CD4-positive, alpha-beta memory T cell (primary cell): ENCODE measurements at regions not wholly inside any gene's neighbourhood (a gene's known extent, or its start where the extent isn't known, plus 50 kb on each side); places are given as distances from the start of the nearest gene placed in this dataset.

Source experiments
- CTCF ChIA-PET: fragments of 350-600 bp; sonication (Branson Sonifier 250); formaldehyde crosslinking; loops from one replicate; lab custom pipeline; 2021; ENCODE audit warnings: inconsistent platforms; ENCODE audit not compliant: partially characterized antibody; lab: Charles Lee
- POLR2A ChIA-PET: fragments of 350-600 bp; sonication (Branson Sonifier 250); formaldehyde crosslinking; loops from one replicate; lab custom pipeline; 2021; ENCODE audit not compliant: partially characterized antibody; lab: Charles Lee
- DNase-seq, 5 donors: peaks; one replicate each; pipeline versions ENCODE4 v3.0.0 to v3.0.0-alpha.2; 2020 to 2022; ENCODE audit warnings: mixed read lengths in 1 of 5
- H3K27ac ChIP-seq: one replicate; pipeline ENCODE4 v1.7.0; 2013; ENCODE audit warnings: low read depth, low read length
- H3K27me3 ChIP-seq: 2 replicates; pipeline ENCODE4 v1.7.0; 2013; ENCODE audit warnings: mild to moderate bottlenecking, low read length, moderate library complexity; ENCODE audit not compliant: insufficient read depth
- H3K36me3 ChIP-seq: 2 replicates; pipeline ENCODE4 v1.7.0; 2013; ENCODE audit warnings: mild to moderate bottlenecking, low read length, moderate library complexity; ENCODE audit not compliant: insufficient read depth
- H3K4me1 ChIP-seq: 2 replicates; pipeline ENCODE4 v1.7.0; 2013; ENCODE audit warnings: mild to moderate bottlenecking, low read length, moderate library complexity; ENCODE audit not compliant: insufficient read depth
- H3K4me3 ChIP-seq, 2 donors: one replicate each; pipeline ENCODE4 v1.7.0; 2013; ENCODE audit warnings: low read length in 2 of 2, mild to moderate bottlenecking in 1 of 2
- H3K9me3 ChIP-seq, 2 donors: one replicate each; pipeline ENCODE4 v1.7.0; 2013; ENCODE audit warnings: low read length in 2 of 2, control low read depth in 1 of 2; ENCODE audit not compliant: control insufficient read depth in 1 of 2
- H3K27ac Mint-ChIP-seq, 7 donors: one replicate each; pipeline ENCODE4 v1.8.0; 2020 to 2021; ENCODE audit warnings: mixed read lengths in 7 of 7, mild to moderate bottlenecking in 6 of 7, inconsistent platforms in 3 of 7, moderate library complexity in 3 of 7
- H3K27me3 Mint-ChIP-seq, 2 donors: one replicate each; pipeline ENCODE4 v1.8.0; 2020 to 2021; ENCODE audit warnings: mixed read lengths in 2 of 2
- H3K36me3 Mint-ChIP-seq, 2 donors: one replicate each; pipeline ENCODE4 v1.8.0; 2020 to 2021; ENCODE audit warnings: mixed read lengths in 2 of 2, inconsistent platforms in 1 of 2, mild to moderate bottlenecking in 1 of 2
- H3K4me1 Mint-ChIP-seq, 4 donors: one replicate each; pipeline ENCODE4 v1.8.0; 2020 to 2021; ENCODE audit warnings: mixed read lengths in 4 of 4, mild to moderate bottlenecking in 1 of 4
- H3K4me3 Mint-ChIP-seq, 8 donors: one replicate each; pipeline ENCODE4 v1.8.0; 2020 to 2021; ENCODE audit warnings: mixed read lengths in 8 of 8, mild to moderate bottlenecking in 7 of 8, moderate library complexity in 6 of 8, inconsistent platforms in 3 of 8
- H3K9me3 Mint-ChIP-seq, 8 donors: one replicate each; pipeline ENCODE4 v1.8.0; 2020 to 2021; ENCODE audit warnings: mixed read lengths in 8 of 8, mild to moderate bottlenecking in 5 of 8, inconsistent platforms in 3 of 8, moderate library complexity in 1 of 8
- intact Hi-C: fragments of 100-400 bp; cut with micrococcal nuclease; formaldehyde crosslinking; loops from one replicate; pipeline ENCODE4 v1.15.1; 2023

DNA sequence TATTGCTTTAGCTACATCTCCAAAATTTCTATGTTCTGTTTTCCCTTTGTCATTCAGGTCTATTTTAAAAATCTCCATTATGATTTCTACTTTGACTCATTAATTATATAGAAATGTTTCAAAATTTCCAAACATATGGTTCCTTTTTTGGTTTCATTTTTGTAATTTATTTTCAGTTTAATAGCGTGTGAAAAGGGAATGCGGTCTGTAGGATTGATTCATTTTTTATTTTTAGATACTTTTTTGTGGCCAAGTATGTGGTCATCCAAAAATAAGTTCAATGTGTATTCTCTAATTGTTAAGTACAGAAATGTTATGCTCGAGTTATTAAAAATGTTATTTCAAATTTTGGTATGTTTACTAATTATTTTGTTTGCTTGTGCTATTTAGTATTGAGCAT lies 72.5 kb upstream of the ANKRD1 start:
- ChIA-PET POLR2A (no interaction called here), CTCF (no interaction called here)
- H3K36me3 Mint-ChIP-seq, result no peaks in the 10 kb centered on the region
- H3K27me3 Mint-ChIP-seq, result no peaks in the 10 kb centered on the region
- no peaks in the 10 kb centered on the region for H3K4me1 ChIP-seq
- no peaks in the 10 kb centered on the region for H3K4me1 Mint-ChIP-seq
- H3K9me3 Mint-ChIP-seq, result no peaks in the 10 kb centered on the region
- H3K9me3 ChIP-seq, result no peaks in the 10 kb centered on the region
- intact Hi-C loops, result no loop called here
- H3K27me3 ChIP-seq, result no peaks in the 10 kb centered on the region
- no peak for DNase-seq
- no peaks in the 10 kb centered on the region for H3K36me3 ChIP-seq
- H3K27ac Mint-ChIP-seq, result no peak overlapping the region
- H3K4me3 ChIP-seq, result no peak overlapping the region
- H3K27ac ChIP-seq, result no peak overlapping the region
- H3K4me3 Mint-ChIP-seq, result no peak overlapping the region

DNA sequence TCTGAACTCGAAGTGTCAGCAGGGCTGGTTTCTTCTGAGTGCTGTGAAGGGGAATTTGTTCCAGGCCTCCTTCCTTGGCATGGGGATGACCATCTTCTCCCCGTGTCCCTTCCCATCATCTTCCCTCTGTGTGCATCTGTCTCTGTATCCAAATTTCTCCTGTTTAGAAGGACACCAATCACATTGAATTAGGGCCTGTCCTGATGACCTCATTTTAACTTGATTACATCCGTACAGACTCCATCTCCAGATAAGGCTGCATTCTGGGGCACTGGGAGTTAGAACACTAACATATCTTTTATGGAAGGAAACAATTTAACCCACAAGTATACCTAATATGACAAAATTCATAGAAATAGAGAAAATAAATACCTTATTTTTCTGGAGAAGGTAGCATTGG lies 76.8 kb upstream of the ANKRD1 start:
- no peak overlapping the region for H3K27ac Mint-ChIP-seq
- CTCF ChIA-PET, result no interaction called here
- no peak for DNase-seq
- H3K27me3 Mint-ChIP-seq, result no peaks in the 10 kb centered on the region
- Histone ChIP-seq H3K4me3 (no peak overlapping the region), H3K4me1 (no peaks in the 10 kb centered on the region), H3K27ac (no peak overlapping the region), H3K36me3 (no peaks in the 10 kb centered on the region), H3K27me3 (no peaks in the 10 kb centered on the region), H3K9me3 (no peaks in the 10 kb centered on the region)
- H3K4me3 Mint-ChIP-seq, result no peak overlapping the region
- POLR2A ChIA-PET, result no interaction called here
- intact Hi-C loops, result no loop called here
- H3K36me3 Mint-ChIP-seq, result no peaks in the 10 kb centered on the region
- H3K4me1 Mint-ChIP-seq, result no peaks in the 10 kb centered on the region
- no peaks in the 10 kb centered on the region for H3K9me3 Mint-ChIP-seq

DNA sequence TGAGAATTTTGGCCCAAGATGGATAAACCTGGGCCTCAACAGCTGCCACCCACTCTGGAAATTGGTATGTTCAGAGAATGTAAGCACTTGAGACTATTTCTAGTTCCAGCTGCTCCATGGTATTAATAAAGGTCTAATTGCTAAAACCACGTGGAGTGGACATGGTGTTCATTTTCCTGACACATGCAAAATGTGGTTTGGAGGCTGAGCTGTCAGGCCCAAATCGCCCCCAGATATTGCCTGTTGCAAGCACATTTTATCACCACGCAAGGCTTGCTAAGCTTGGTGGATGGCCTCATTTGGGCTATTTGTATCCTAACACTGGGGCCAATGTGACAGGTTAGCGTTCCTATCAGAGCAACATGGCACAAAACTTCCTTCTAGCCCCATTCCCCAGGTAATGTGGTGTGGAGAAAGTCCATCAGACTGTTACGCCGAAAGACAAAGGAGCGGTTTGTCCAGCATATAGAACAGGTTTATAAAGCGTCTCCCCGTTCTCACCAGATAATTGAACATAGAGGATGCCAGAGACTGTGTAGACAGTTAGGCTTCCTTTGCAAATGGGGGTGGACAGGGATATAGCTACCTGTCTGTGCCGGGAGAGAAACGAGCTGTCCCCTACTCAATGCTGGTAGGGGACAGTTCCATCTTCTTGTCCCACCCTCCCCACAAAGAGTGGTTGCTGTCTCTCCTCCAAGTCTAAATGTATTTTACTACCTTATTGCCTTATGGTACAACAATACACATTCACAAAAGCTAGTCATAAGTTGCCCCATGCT lies 78.0 kb upstream of the ANKRD1 start:
- Histone ChIP-seq H3K27ac (no peak overlapping the region), H3K27me3 (no peaks in the 10 kb centered on the region), H3K9me3 (no peaks in the 10 kb centered on the region), H3K36me3 (no peaks in the 10 kb centered on the region), H3K4me1 (no peaks in the 10 kb centered on the region), H3K4me3 (no peak overlapping the region)
- Mint-ChIP-seq H3K4me3 (no peak overlapping the region), H3K36me3 (no peaks in the 10 kb centered on the region), H3K9me3 (no peaks in the 10 kb centered on the region), H3K4me1 (no peaks in the 10 kb centered on the region), H3K27me3 (no peaks in the 10 kb centered on the region), H3K27ac (no peak overlapping the region)
- ChIA-PET POLR2A (interaction anchor here (1.1 kb wide), 1 partner anchor 165 kb away, joined by 3 read pairs; no protein-coding TSS in a partner anchor), CTCF (interaction anchor here (1.9 to 13.8 kb wide), 2 partner anchors 253 to 300 kb away, joined by 6 to 324 read pairs; no protein-coding TSS in a partner anchor)
- intact Hi-C loops, result no loop called here
- no peak for DNase-seq

DNA sequence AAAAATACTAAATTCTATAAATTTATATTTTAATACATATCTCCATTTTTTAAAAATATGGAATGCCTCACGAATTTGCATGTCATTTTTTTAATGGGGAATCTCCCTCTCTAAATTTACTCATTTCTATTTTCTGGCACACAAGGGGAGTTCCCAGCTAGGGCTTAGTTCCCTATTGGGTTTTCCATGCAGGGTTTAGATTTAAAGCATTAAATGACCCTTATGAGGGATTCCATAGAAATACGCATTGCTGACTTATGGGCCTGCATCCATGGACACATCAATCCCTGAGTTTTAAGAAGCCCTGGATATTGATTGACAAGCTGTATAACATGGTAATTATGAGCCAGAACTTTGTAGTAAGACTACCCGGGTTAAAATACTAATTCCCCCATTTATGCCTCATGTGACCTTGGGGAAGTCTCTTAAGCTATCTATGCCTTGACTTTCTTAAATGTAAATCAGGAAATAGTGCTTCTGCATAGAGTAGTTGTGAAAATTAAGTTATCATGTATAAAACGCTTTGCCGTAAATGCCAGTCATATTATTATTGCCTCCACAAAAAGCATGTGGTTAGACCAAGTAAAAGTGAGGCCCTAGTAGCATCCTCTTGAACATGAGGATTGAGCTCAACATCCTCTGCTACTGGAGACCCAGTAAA lies 78.8 kb upstream of the ANKRD1 start:
- DNase-seq, result no peak
- Histone ChIP-seq H3K27ac (no peak overlapping the region), H3K4me1 (no peaks in the 10 kb centered on the region), H3K9me3 (no peaks in the 10 kb centered on the region), H3K36me3 (no peaks in the 10 kb centered on the region), H3K4me3 (no peak overlapping the region), H3K27me3 (no peaks in the 10 kb centered on the region)
- H3K4me3 Mint-ChIP-seq, result no peak overlapping the region
- no peaks in the 10 kb centered on the region for H3K27me3 Mint-ChIP-seq
- H3K4me1 Mint-ChIP-seq, result no peaks in the 10 kb centered on the region
- no peaks in the 10 kb centered on the region for H3K36me3 Mint-ChIP-seq
- ChIA-PET POLR2A (interaction anchor here (1.1 kb wide), 1 partner anchor 164 kb away, joined by 3 read pairs; no protein-coding TSS in a partner anchor), CTCF (interaction anchor here (0.6 to 13.8 kb wide), 4 partner anchors 87 to 1577 kb away, joined by 3 to 324 read pairs (median 5); no protein-coding TSS in a partner anchor)
- H3K9me3 Mint-ChIP-seq, result no peaks in the 10 kb centered on the region
- intact Hi-C loops, result loop anchor here (10.0 kb wide), 1 partner anchor 115 kb away; no protein-coding TSS in a partner anchor
- H3K27ac Mint-ChIP-seq, result no peak overlapping the region

DNA sequence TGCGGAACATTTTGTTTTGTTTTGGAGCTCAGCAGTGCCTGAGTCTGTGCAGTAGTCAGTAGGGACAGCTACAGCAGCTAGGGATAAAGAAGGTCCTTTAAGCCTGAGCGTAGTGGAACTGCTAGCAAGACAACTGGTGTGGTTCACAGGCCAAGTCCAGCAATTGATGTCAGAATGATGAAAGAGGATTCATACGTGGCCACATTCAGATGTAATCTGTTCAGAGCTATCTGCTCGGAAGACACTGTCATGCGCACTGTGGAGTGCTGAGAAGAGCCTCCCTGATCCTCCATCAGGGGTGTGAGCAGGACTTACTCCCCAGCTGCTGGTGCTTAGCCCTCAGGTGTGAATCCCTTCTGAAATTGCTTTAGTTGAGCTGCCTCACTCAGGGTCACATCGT lies 79.6 kb upstream of the ANKRD1 start:
- no peak overlapping the region for H3K4me3 Mint-ChIP-seq
- Histone ChIP-seq H3K4me3 (no peak overlapping the region), H3K9me3 (no peaks in the 10 kb centered on the region), H3K4me1 (no peaks in the 10 kb centered on the region), H3K36me3 (no peaks in the 10 kb centered on the region), H3K27me3 (no peaks in the 10 kb centered on the region), H3K27ac (no peak overlapping the region)
- ChIA-PET CTCF (interaction anchor here (0.6 to 13.8 kb wide), 3 partner anchors 88 to 1577 kb away, joined by 3 to 324 read pairs (median 4); no protein-coding TSS in a partner anchor), POLR2A (no interaction called here)
- no peak overlapping the region for H3K27ac Mint-ChIP-seq
- no peaks in the 10 kb centered on the region for H3K36me3 Mint-ChIP-seq
- no peak for DNase-seq
- intact Hi-C loops, result loop anchor here (10.0 kb wide), 1 partner anchor 116 kb away; no protein-coding TSS in a partner anchor
- H3K9me3 Mint-ChIP-seq, result no peaks in the 10 kb centered on the region
- H3K27me3 Mint-ChIP-seq, result no peaks in the 10 kb centered on the region
- H3K4me1 Mint-ChIP-seq, result no peaks in the 10 kb centered on the region

DNA sequence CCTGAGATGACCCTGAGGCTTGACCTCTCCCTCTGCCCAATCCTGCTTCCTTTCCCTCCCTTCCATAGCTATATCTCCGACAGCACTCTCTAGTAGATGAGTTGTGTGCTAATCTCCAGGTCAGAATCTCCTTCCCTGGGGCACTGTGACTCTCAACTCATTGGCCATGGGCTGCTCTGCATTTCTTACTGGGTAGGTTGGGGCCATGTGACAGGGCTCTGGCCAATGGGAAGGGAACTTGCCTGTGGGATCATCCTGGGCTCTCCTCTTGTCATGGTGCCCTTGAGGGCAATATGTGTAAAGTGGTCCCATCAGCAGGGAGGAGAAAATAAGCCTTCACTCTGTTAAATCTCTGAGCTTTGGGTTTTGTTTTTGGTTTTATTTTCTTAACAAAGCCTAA lies 80.1 kb upstream of the ANKRD1 start:
- H3K36me3 ChIP-seq, result no peaks in the 10 kb centered on the region
- Mint-ChIP-seq H3K27me3 (no peaks in the 10 kb centered on the region), H3K4me3 (no peak overlapping the region), H3K27ac (no peak overlapping the region), H3K4me1 (no peaks in the 10 kb centered on the region), H3K9me3 (no peaks in the 10 kb centered on the region), H3K36me3 (no peaks in the 10 kb centered on the region)
- H3K4me3 ChIP-seq, result no peak overlapping the region
- H3K27ac ChIP-seq, result no peak overlapping the region
- ChIA-PET POLR2A (no interaction called here), CTCF (interaction anchor here (1.9 to 13.8 kb wide), 2 partner anchors 89 to 251 kb away, joined by 4 to 324 read pairs; no protein-coding TSS in a partner anchor)
- intact Hi-C loops, result loop anchor here (10.0 kb wide), 1 partner anchor 116 kb away; no protein-coding TSS in a partner anchor
- no peaks in the 10 kb centered on the region for H3K27me3 ChIP-seq
- no peaks in the 10 kb centered on the region for H3K9me3 ChIP-seq
- H3K4me1 ChIP-seq, result no peaks in the 10 kb centered on the region
- no peak for DNase-seq

DNA sequence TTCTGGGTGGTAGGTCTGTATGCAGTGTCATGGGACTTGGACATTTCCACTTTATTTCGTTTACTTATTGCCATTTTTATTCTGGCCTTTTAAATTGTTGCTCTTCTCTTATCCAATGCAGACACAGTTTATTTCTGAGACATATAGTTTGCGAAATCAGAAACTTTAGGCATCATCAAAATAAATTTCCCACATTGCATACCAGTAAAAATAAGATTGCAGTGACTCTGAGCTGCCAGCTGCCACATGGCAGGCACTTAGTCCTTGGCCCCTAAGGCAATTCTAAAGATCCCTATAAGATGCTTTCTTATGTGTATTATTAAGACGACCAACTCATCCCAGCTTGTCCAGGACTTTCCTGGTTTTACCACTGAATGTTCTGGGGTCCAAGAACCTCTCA lies 81.8 kb upstream of the ANKRD1 start:
- no peak for DNase-seq
- intact Hi-C loops, result loop anchor here (10.0 kb wide), 1 partner anchor 118 kb away; no protein-coding TSS in a partner anchor
- Histone ChIP-seq H3K4me1 (peaks cover 14% of the 10 kb centered on the region), H3K4me3 (no peak overlapping the region), H3K36me3 (no peaks in the 10 kb centered on the region), H3K27me3 (no peaks in the 10 kb centered on the region), H3K27ac (no peak overlapping the region), H3K9me3 (no peaks in the 10 kb centered on the region)
- H3K27me3 Mint-ChIP-seq, result no peaks in the 10 kb centered on the region
- peaks cover 11 to 16% (median 13%) of the 10 kb centered on the region in 4 donors for H3K4me1 Mint-ChIP-seq
- no peaks in the 10 kb centered on the region for H3K36me3 Mint-ChIP-seq
- no peak overlapping the region for H3K27ac Mint-ChIP-seq
- ChIA-PET CTCF (interaction anchor here (1.2 to 13.8 kb wide), 3 partner anchors 12 to 258 kb away, joined by 3 to 324 read pairs (median 3); no protein-coding TSS in a partner anchor), POLR2A (no interaction called here)
- H3K9me3 Mint-ChIP-seq, result no peaks in the 10 kb centered on the region
- no peak overlapping the region for H3K4me3 Mint-ChIP-seq
